GM21576 (cell line): ENCODE measurements at regions not wholly inside any gene's neighbourhood (a gene's known extent, or its start where the extent isn't known, plus 50 kb on each side); places are given as distances from the start of the nearest gene placed in this dataset.

ENCODE experiments used
- ATAC-seq: cut with Tn5 transposase; IDR thresholded peaks from one replicate; pipeline ENCODE4 v1.9.1; 2021; ENCODE audit warnings: mild to moderate bottlenecking, moderate library complexity; ENCODE audit not compliant: unreplicated experiment

GRCh38 chr10:65528986-65529385 is 1396.8 kb upstream of the LRRTM3 start:
- no peak for ATAC-seq

DNA sequence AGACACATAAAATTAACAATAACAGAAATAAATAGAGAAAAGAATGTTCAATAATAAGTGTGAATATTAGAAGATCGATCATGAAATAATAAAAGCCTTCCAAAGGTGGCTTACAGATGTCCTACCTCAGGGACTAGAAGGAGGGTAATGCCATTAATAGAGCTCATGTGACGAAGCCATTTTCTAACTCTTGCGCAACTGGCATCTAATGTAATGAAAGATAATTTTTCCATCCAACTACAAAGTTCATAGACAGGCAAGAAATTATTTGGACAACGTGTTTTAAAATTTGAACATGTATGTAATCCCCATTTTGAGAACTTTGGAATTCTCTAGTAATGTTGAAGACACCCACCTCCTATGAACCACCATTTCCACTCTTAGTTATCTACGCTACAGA is 1394.3 kb upstream of the LRRTM3 start:
- ATAC-seq, result no peak

- no peak for ATAC-seq
Measured at GRCh38 chr10:65534771-65535170, 1391.1 kb upstream of the LRRTM3 start.

DNA sequence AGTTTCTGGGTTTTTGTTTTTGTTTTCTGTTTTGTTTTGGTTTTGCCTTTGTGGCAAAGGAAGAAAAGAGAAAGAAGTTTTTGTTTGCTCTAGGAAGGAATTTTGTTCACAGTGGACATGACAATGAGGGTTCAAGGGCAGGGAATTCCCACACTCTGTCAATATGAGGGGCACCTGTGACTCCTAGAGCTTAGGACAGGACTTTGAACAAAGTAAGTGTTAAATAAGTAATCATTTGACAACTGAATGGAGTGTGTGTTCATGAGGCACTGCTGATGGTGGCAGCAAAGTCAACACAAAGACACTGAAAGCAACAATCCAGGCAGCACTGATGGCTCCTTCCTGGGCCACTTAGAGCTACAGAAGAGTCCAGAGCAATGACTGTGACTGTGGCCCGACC is 1381.1 kb upstream of the LRRTM3 start:
- ATAC-seq, result no peak

GRCh38 chr10:65548001-65548400 is 1377.8 kb upstream of the LRRTM3 start:
- ATAC-seq, result no peak

- no peak for ATAC-seq
Measured at GRCh38 chr10:65550761-65551160, 1375.1 kb upstream of the LRRTM3 start.

DNA sequence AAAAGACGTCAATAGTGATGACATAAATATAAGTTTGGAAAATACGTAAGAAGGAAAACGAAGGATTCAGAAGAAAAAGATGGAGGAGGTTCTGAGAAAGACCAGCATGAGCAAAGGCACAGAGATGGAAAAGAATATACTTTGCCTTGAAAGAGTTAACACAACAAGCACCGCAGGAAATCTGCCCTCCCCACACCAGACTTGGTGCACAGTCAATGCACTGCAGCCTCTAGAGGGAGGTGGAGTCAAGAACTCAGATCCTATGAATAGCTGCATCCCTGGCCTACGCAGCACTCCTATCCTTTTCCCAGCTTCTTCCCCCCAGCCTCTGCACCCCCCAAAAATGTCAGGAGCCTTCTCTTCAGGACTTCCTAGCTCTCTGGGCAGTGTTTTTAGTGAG is 1370.6 kb upstream of the LRRTM3 start:
- ATAC-seq, result no peak

- ATAC-seq, result no peak
Measured at GRCh38 chr10:65556006-65556405, 1369.8 kb upstream of the LRRTM3 start.

DNA sequence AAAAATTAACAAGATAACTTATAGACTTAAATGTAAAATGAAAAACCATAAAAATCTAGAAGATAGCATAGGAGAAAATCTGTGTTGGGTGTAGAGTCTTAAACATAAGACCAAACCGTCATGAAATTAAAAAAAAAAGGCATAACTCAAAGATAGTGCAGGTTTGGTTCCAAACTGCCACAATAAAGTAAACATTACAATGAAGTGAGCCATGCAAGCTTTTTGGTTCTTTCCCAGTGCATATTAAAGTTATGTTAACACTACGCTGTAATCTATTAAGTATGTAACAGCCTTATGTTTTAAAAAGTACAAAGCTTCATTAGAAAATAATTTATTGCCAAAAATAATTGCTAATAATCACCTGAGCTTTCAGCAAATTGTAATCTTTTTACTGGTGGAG is 1366.5 kb upstream of the LRRTM3 start:
- no peak for ATAC-seq

DNA sequence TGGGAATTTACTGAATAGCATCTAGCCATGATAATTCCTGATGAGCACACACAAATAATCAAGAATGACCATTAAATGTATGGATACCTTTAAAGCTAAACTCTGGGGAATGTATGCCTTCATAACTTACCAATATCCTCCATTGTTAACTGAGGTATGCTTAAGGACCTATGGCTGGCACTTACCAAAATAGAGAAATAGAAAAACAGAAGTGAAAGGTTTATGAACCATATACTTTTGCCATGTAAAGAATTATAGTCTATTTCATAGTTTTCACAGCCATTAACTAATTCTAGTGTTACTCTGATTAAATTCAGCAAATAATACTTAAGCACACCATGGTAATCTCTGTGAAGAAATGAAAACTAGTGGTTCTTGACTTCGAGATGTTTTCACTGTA is 1360.6 kb upstream of the LRRTM3 start:
- no peak for ATAC-seq

DNA sequence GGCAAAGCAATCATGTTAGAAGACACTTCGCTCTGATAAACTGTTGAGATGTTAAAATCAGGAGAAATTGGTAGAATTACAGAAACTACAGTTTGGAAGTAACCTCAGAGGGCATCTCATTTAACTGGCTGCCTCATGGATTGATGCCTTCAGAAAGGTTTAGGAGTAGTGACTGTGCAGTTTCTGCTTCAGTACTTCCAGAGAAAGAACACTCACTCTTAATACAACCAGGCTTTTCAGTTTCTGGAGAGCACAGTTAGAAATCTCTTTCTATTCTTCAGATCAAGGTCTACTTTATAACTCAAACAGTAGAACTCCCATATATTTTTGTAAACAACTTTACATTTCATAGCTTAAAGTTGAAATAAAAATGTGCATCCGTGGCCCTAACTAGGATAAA is 1358.9 kb upstream of the LRRTM3 start:
- ATAC-seq, result no peak

DNA sequence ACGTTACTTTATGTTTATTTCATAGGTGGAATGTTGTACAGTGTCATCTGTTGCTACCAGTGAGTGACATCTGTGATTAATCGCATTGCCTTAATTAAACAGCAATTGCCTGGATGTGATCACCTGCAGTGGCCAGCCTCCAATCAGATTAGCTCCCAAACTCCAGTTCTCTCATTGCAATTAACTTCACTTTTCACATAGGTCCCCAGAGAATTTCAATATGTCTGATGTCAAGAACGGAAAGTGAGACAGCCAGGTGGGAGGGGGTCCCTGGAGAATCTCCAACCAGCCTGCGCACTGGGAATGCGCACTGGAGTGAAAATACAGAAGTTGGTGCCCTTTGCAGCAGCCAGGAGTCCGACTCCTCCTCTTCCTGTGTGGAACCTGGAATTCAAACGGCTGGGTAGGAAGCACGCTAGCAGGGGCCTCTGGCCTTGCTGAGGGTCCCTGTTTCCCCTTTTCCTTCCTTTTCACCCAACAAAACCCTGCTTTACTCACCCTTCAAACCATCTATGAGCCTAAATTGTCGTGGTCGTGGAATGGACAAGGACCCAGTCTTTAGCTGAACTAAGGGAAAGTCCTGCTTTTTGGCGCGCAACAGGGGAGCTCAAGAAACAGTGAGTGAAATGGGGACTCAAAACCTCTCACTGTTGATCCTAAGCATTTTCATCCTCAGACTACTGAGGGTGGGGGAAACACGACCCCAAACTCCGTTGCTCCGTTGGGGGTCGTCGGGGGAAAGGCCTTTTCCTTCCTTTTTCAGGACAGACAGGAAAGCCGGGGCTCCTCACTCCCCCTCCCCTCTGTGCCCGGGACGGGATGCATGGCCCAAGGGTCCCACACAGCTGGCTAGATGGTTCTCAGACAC is 1355.5 kb upstream of the LRRTM3 start:
- no peak for ATAC-seq

GRCh38 chr10:65571011-65571570 is 1354.7 kb upstream of the LRRTM3 start:
- no peak for ATAC-seq

GRCh38 chr10:65581426-65582026 is 1344.3 kb upstream of the LRRTM3 start:
- ATAC-seq, result no peak

GRCh38 chr10:65602182-65602865 is 1323.5 kb upstream of the LRRTM3 start:
- no peak for ATAC-seq

GRCh38 chr10:65611592-65611991 is 1314.2 kb upstream of the LRRTM3 start:
- no peak for ATAC-seq

- ATAC-seq, result no peak
Measured at GRCh38 chr10:65614956-65615565, 1310.8 kb upstream of the LRRTM3 start.

GRCh38 chr10:65618126-65618525 is 1307.7 kb upstream of the LRRTM3 start:
- ATAC-seq, result no peak

DNA sequence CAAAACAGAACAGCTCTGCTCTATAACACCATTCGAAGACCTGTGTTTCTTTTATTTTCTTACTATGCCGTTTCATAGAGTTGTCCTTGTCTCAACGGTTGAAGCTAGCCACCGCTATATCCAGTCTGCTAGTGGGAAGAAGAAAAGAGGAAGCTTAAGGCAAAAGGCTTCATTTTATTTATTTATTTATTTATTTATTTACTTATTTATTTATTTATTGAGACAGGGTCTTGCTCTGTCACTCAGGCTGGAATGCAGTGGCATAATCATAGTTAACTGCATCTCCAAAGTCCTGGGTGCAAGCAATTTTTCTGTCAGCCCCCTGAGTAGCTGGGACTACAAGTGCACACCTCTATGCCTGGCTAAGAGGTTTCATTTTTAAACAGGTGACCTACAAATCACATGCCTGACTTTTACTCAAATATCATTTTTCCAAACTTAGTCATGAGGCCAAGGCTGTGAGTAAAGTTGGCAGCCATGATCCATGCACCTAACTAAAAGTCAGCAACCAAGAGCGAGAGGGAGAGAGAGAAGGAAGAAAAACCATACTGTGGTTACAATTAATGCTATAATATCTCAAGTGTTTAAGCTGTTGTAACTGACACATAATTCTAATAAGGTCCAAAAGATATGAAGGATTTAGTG is 1305.3 kb upstream of the LRRTM3 start:
- no peak for ATAC-seq

DNA sequence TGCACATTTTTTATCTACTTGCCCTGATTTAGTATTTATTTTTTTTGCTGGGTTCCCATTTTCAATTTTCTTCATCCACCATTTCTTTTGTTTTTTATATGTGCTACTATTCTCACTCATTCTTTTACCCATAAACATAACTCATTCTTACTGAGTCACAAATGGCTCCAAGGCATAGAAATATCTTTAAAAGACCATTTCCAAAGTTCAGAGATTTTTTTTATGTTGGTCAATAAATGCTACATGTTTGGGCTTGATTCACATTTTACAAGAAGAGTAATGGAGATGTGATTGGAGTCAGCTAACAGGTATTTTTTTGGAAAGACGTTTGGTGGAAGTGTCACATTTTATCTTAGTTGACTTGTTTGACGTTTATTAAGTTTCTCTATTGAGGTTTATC is 1303.2 kb upstream of the LRRTM3 start:
- ATAC-seq, result no peak
